BLaER1 treated with 17β-estradiol and CSF1 and Interleukin-3, amounts not matched to agents 10 nM and 100 nM (cell line): ENCODE measurements at regions not wholly inside any gene's neighbourhood (a gene's known extent, or its start where the extent isn't known, plus 50 kb on each side); places are given as distances from the start of the nearest gene placed in this dataset.

Source experiments
- H3K27ac ChIP-seq, 11 experiments: shearing (Covaris generic); formaldehyde crosslinking; 2 replicates each; pipeline ENCODE4 v1.8.1; 2022
- H3K27me3 ChIP-seq, 11 experiments: shearing (Covaris generic); formaldehyde crosslinking; 2 replicates each; pipeline ENCODE4 v1.8.1; 2022
- H3K36me3 ChIP-seq, 11 experiments: shearing (Covaris generic); formaldehyde crosslinking; 2 replicates each; pipeline ENCODE4 v1.8.1; 2022
- H3K4me1 ChIP-seq, 10 experiments: shearing (Covaris generic); formaldehyde crosslinking; 2 replicates each; pipeline ENCODE4 v1.8.1; 2022
- H3K4me2 ChIP-seq, 11 experiments: shearing (Covaris generic); formaldehyde crosslinking; 2 replicates each; pipeline ENCODE4 v1.8.1; 2022
- H3K4me3 ChIP-seq, 10 experiments: shearing (Covaris generic); formaldehyde crosslinking; 2 replicates each; pipeline ENCODE4 v1.8.1; 2022
- H3K9ac ChIP-seq, 11 experiments: shearing (Covaris generic); formaldehyde crosslinking; 2 replicates each; pipeline ENCODE4 v1.8.1; 2022
- H3K9me3 ChIP-seq, 11 experiments: shearing (Covaris generic); formaldehyde crosslinking; replicated peaks in 1 of 11; 2 replicates each; pipeline ENCODE4 v1.8.1; 2022
- H4K20me1 ChIP-seq, 11 experiments: shearing (Covaris generic); formaldehyde crosslinking; 2 replicates each; pipeline ENCODE4 v1.8.1; 2022
- Cebpa-rat ChIP-seq, 11 experiments: shearing (Covaris generic); IDR thresholded peaks; 2 replicates each; pipeline ENCODE4 v1.8.1; 2022

GRCh38 chr13:90068658-90069057 lies 1278.8 kb upstream of the MIR17HG start:
- no peak for TF ChIP-seq Cebpa-rat (IDR thresholded peaks at IDR 0.05)
- no peak overlapping the region for H3K4me3 ChIP-seq
- H3K4me2 ChIP-seq = peak overlapping the region in 7 of 11 experiments; percentile 3 to 61 (median 35); a peak in 10 of 22 replicates
- H3K4me1 ChIP-seq = peaks cover 0 to 14% (median 6%) of the 10 kb centered on the region in 10 experiments; a peak in 12 of 20 replicates
- peak overlapping the region in 4 of 11 experiments; percentile 16 to 62 (median 40); a peak in 6 of 22 replicates for H3K27ac ChIP-seq
- no peaks in the 10 kb centered on the region for H4K20me1 ChIP-seq
- no peaks in the 10 kb centered on the region for H3K27me3 ChIP-seq
- H3K36me3 ChIP-seq = no peaks in the 10 kb centered on the region
- H3K9ac ChIP-seq = no peak overlapping the region
- H3K9me3 ChIP-seq = peaks cover 0 to 11% (median 0%) of the 10 kb centered on the region in 11 experiments; a peak in 7 of 22 replicates

DNA sequence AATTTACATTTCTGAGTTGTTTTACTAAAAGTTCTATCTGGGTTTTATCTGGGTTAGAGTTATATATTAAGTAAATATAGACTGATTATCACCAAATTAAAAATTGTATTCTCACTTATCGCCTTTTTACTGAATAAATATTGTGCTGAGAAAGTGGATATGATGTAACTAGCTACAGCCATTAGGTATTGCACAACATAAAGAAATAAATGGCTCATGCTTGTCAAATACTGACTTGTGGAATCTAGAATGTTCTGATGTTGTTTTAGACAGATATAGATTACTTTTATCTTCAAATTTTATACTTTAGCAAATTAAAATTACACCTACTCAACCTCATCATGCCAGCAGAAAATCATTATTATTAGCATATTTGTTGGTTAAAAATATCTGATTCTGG lies 1277.1 kb upstream of the MIR17HG start:
- Histone ChIP-seq H3K9me3 (peaks cover 0 to 5% (median 0%) of the 10 kb centered on the region in 11 experiments; a peak in 1 of 22 replicates), H3K27ac (no peak overlapping the region)

GRCh38 chr13:90070837-90071525 lies 1276.5 kb upstream of the MIR17HG start:
- no peak overlapping the region for H3K9ac ChIP-seq
- H4K20me1 ChIP-seq = no peaks in the 10 kb centered on the region
- H3K4me2 ChIP-seq = no peak overlapping the region
- no peaks in the 10 kb centered on the region for H3K27me3 ChIP-seq
- TF ChIP-seq Cebpa-rat (IDR thresholded peaks at IDR 0.05) = peak in 1 of 11 experiments; percentile 43; a peak in 2 of 22 replicates
- H3K9me3 ChIP-seq = peaks cover 0 to 5% (median 0%) of the 10 kb centered on the region in 11 experiments; a peak in 1 of 22 replicates
- no peak overlapping the region for H3K4me3 ChIP-seq
- no peak overlapping the region for H3K27ac ChIP-seq
- peaks cover 0 to 14% (median 6%) of the 10 kb centered on the region in 10 experiments; a peak in 12 of 20 replicates for H3K4me1 ChIP-seq
- H3K36me3 ChIP-seq = no peaks in the 10 kb centered on the region

More for the DNA sequence above, 1277.1 kb upstream of the MIR17HG start:
- no peaks in the 10 kb centered on the region for H4K20me1 ChIP-seq
- H3K4me2 ChIP-seq = no peak overlapping the region
- no peaks in the 10 kb centered on the region for H3K27me3 ChIP-seq
- no peak overlapping the region for H3K9ac ChIP-seq
- no peaks in the 10 kb centered on the region for H3K36me3 ChIP-seq
- no peak; a peak in 1 of 22 replicates for TF ChIP-seq Cebpa-rat (IDR thresholded peaks at IDR 0.05)
- H3K4me1 ChIP-seq = peaks cover 0 to 14% (median 6%) of the 10 kb centered on the region in 10 experiments; a peak in 12 of 20 replicates
- no peak overlapping the region for H3K4me3 ChIP-seq

GRCh38 chr13:90084684-90085290 lies 1262.7 kb upstream of the MIR17HG start:
- H3K4me1 ChIP-seq = no peaks in the 10 kb centered on the region
- no peak overlapping the region for H3K9ac ChIP-seq
- H3K36me3 ChIP-seq = no peaks in the 10 kb centered on the region
- TF ChIP-seq Cebpa-rat (IDR thresholded peaks at IDR 0.05) = no peak
- H3K4me3 ChIP-seq = no peak overlapping the region
- no peaks in the 10 kb centered on the region for H4K20me1 ChIP-seq
- H3K9me3 ChIP-seq = no peaks in the 10 kb centered on the region
- no peak overlapping the region for H3K27ac ChIP-seq
- no peak overlapping the region for H3K4me2 ChIP-seq
- H3K27me3 ChIP-seq = no peaks in the 10 kb centered on the region

DNA sequence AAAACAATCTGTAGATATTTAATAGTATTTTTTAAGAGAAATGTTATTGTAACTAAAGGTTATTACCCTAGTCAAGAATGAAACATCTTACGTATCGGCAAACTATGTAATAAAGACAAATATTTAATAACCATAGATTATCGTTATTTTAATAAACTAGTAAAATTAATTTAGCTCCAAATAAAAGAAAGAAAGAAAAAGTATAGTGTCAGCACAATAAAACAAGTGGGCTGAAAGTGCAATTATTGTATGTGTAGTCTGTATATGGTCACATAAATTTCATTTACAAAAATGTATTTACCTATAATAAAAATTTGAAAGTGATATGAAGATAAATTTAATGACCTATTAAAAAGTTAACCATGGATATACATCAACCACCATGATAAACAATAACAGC lies 1258.4 kb upstream of the MIR17HG start:
- no peak overlapping the region for H3K9ac ChIP-seq
- H4K20me1 ChIP-seq = no peaks in the 10 kb centered on the region
- no peaks in the 10 kb centered on the region for H3K36me3 ChIP-seq
- H3K4me3 ChIP-seq = no peak overlapping the region
- no peak for TF ChIP-seq Cebpa-rat (IDR thresholded peaks at IDR 0.05)
- H3K9me3 ChIP-seq = peaks cover 0 to 19% (median 4%) of the 10 kb centered on the region in 11 experiments; a peak in 10 of 22 replicates
- H3K4me2 ChIP-seq = no peak overlapping the region
- no peak overlapping the region for H3K27ac ChIP-seq
- no peaks in the 10 kb centered on the region for H3K27me3 ChIP-seq
- H3K4me1 ChIP-seq = no peaks in the 10 kb centered on the region

- Histone ChIP-seq H3K4me1 (no peaks in the 10 kb centered on the region), H3K36me3 (no peaks in the 10 kb centered on the region), H3K27ac (peak overlapping the region in 3 of 11 experiments; percentile 1 to 34 (median 6); a peak in 4 of 22 replicates), H3K9me3 (peaks cover 0 to 24% (median 4%) of the 10 kb centered on the region in 11 experiments; a peak in 11 of 22 replicates), H3K4me3 (no peak overlapping the region), H4K20me1 (no peaks in the 10 kb centered on the region), H3K4me2 (no peak overlapping the region; a peak in 1 of 22 replicates), H3K9ac (no peak overlapping the region), H3K27me3 (no peaks in the 10 kb centered on the region)
- no peak for TF ChIP-seq Cebpa-rat (IDR thresholded peaks at IDR 0.05)
These were observed 1255.9 kb upstream of the MIR17HG start for GRCh38 chr13:90091611-90092010.

DNA sequence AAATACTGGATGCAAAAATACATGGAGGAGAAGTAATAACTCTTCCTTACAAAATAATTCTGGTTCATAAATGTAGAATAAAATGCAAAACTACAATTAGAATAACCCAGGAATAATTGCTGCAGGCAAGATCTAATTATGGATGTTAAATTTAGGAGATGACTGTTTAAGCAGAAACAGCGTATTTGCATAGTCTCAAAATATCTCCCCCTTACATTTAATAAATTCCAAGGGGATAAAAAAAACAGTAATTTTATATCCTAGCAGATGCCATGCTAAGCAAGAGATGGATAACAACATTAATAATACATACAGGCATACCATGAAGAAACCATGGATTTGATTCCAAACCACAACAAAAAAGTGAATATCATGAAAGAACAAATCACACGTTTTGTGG lies 1253.1 kb upstream of the MIR17HG start:
- Histone ChIP-seq H3K27ac (no peak overlapping the region), H3K4me3 (no peak overlapping the region), H3K4me2 (no peak overlapping the region), H3K4me1 (no peaks in the 10 kb centered on the region), H3K36me3 (no peaks in the 10 kb centered on the region), H4K20me1 (no peaks in the 10 kb centered on the region), H3K27me3 (no peaks in the 10 kb centered on the region), H3K9ac (no peak overlapping the region), H3K9me3 (peaks cover 0 to 32% (median 4%) of the 10 kb centered on the region in 11 experiments; a peak in 11 of 22 replicates)
- TF ChIP-seq Cebpa-rat (IDR thresholded peaks at IDR 0.05) = no peak

GRCh38 chr13:90098577-90098976 lies 1248.9 kb upstream of the MIR17HG start:
- no peaks in the 10 kb centered on the region for H4K20me1 ChIP-seq

DNA sequence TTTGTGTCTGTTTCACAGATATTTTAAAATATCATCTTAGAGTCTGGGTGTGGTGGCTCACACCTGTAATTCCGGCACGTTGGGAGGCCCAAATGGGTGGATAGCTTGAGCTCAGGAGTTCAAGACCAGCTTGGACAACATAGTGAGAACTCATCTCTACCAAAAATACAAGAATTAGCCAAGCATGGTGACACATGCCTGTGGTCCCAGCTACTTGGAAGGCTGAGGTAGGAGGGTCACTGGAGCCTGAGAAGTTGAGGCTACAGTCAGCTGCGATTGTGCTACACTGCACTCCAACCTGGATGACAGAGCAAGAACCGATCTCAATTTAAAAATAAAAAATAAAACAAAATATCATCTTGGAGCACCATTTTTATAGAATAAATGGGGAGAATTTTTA lies 1247.6 kb upstream of the MIR17HG start:
- Histone ChIP-seq H4K20me1 (no peaks in the 10 kb centered on the region), H3K27ac (no peak overlapping the region)
- TF ChIP-seq Cebpa-rat (IDR thresholded peaks at IDR 0.05) = no peak

More at GRCh38 chr13:90098577-90098976, 1248.9 kb upstream of the MIR17HG start:
- Histone ChIP-seq H3K4me3 (no peak overlapping the region), H3K27ac (no peak overlapping the region), H3K36me3 (no peaks in the 10 kb centered on the region), H3K4me1 (no peaks in the 10 kb centered on the region), H3K9me3 (peaks cover 0 to 40% (median 4%) of the 10 kb centered on the region in 11 experiments; a peak in 9 of 22 replicates), H3K9ac (no peak overlapping the region), H3K27me3 (no peaks in the 10 kb centered on the region), H3K4me2 (no peak overlapping the region)
- no peak for TF ChIP-seq Cebpa-rat (IDR thresholded peaks at IDR 0.05)

More for the DNA sequence above, 1247.6 kb upstream of the MIR17HG start:
- Histone ChIP-seq H3K4me1 (peaks cover 0 to 6% (median under 1%) of the 10 kb centered on the region in 10 experiments; a peak in 8 of 20 replicates), H3K36me3 (no peaks in the 10 kb centered on the region), H3K4me3 (no peak overlapping the region), H3K9me3 (peaks cover 0 to 40% (median 4%) of the 10 kb centered on the region in 11 experiments; a peak in 10 of 22 replicates), H3K27me3 (no peaks in the 10 kb centered on the region), H3K9ac (no peak overlapping the region), H3K4me2 (no peak overlapping the region)
